ENCODE measurements at regions not wholly inside any gene's neighbourhood (a gene's known extent, or its start where the extent isn't known, plus 50 kb on each side); places are given as distances from the start of the nearest gene placed in this dataset.
"Not testable (repeated sequence)": the region's sequence is repeated elsewhere in the genome, so short reads cannot be mapped to it uniquely, and the experiment has no call there.

DNA sequence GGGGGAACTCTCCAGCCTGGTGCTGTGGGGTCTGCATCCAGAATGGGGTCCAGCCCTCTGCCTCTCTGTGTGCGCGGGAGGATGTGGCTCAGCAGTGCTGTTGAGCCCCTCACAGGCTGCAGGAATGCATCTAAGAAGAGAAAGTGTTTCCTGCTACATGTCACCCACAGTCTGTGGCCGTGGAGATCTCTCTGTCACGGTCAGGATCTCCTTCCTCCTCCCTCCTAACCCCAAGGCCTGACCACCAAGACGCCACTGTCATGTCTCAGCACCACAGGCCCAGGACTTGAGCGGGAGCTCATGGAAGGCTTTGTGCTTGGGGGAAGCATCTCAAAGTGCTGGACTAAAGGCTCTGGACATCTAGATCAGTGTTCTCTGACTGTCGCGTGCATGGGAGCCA, 90.1 kb downstream of the SREK1 start:
- no peak for DNase-seq

- DNase-seq = no peak
Measured at GRCh38 chr5:66238435-66238834, 94.3 kb downstream of the SREK1 start.

DNA sequence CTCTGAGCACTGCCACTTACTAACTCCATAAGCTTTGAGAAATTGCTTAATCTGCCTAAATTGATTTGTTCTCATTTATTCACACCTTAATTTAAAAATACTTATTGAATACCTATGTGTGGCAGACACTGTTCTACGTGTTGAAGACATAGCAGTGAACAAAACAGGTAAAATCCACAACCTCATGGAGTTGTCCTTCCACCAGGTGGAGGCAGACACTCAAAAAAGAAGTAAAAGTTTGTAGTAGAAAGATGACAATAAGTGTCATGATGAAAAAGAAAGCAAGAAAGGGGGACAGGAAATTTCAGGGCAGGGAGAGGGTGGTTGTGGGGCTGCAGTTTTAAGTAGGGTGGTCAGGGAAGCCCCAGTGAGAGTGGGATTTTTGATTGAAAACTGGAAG, 94.9 kb downstream of the SREK1 start:
- DNase-seq = no peak

GRCh38 chr5:66241136-66241825, 97.2 kb downstream of the SREK1 start:
- DNase-seq = no peak

DNA sequence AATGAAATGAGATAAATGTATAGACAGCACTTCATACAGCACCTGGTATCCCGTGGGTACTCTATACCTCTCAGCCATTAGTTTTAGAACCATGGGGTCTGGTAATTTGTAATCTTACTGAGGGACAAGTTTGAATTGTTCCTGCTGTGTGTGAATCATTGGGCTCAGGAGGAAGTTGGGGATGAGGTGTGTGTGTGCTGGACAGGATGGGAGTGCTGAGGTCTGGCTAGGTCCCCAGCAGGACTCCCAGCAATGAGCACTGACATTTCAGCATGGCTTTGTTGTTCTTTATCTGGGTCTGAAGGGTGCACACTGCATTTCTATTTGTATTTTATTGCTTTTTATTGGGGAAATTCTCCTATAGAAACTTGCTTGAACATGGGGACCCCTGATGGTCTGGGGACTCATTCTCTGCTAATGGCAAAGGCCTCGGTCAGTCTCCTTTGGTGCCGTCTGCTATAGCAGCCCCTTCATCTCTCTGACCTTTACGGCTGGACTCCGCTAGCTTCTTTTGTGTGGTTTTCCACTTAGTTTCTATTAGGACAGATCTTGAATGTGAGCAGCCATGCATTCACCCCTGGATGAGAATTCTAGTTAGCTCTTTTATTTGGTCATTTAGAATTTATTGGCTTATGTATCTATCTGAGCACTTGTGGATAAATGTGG, 98.1 kb downstream of the SREK1 start:
- no peak for DNase-seq

DNA sequence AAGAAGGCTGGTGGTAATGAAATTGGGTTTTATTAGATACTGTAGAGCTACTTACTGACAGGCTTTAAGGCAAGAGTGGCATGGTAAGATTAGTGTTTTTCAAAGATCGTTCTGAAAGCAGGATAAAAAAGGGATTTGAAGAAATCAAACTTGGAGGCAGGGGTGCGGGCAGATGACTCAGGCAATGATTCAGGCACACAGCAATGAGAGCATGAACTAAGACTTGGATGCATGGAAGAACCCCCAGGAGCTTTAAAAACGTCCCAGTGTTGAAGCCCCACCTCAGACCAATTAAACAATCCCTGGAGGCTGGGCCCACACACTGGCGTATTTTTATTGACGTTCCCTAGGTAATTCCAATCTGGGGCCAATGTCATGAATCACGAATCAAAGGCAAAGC, 102.5 kb downstream of the SREK1 start:
- DNase-seq = no peak

- DNase-seq = no peak
Measured at GRCh38 chr5:66247176-66247960, 103.3 kb downstream of the SREK1 start.

DNA sequence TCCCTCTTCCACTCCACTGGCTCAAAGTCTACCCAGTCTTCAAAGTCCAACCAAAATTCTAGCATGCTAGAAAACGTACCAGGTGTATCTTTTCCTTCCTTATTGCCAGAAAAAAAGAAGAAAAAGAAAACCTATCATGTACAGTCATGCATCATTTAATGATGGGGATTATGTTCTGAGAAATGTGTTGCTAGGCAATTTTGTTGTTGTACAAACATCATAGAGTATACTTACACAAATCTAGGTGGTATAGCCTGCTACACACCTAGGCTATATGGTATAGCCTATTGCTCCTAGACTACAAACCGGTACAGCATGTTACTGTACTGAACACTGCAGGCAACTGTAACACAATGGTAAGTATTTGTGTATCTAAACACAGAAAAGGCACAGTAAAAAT, 104.8 kb downstream of the SREK1 start:
- DNase-seq = no peak

GRCh38 chr5:66249920-66250319, 105.8 kb downstream of the SREK1 start:
- DNase-seq = no peak

DNA sequence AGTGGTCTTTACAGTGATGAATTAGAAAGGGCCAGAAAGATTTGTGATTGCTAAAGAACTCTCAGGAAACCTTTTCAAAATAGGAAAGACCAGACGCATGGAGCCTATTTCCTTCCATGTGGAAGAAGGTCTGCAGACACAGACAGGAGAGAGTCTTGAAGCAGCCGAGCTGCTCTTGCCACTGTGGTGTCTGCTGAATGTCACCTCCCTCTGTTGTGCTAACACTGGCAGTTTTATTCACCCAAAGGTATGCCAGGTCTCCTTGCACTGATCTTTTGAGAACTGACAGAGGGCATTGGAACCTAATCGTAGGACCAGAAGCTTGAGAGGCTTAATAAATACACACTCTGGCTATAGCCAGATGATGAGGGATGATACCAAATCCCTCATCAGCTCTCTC, 108.7 kb downstream of the SREK1 start:
- DNase-seq = no peak

GRCh38 chr5:66255714-66256113, 111.6 kb downstream of the SREK1 start:
- no peak for DNase-seq

DNA sequence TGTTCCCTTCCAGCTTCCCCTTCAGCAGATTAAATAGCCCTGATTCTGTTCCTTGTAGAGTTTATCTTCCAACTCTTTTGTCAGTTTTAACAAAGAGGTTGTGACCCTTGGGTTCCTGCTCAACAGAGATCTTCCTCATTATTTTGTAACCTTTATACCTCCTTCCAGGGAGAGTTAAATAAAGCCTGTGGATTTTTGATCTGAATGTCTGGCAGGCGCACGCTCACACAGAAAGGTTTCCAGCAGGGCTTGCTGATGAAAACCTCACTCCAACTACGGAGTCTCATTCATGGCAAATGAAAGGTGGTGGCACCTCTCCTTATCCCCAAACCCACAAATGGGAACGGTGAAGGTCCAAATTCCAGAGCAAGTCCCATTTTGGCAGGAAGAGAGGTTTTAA, 129.0 kb downstream of the SREK1 start:
- no peak for DNase-seq

GRCh38 chr5:66276986-66277385, 132.9 kb downstream of the SREK1 start:
- DNase-seq = no peak

DNA sequence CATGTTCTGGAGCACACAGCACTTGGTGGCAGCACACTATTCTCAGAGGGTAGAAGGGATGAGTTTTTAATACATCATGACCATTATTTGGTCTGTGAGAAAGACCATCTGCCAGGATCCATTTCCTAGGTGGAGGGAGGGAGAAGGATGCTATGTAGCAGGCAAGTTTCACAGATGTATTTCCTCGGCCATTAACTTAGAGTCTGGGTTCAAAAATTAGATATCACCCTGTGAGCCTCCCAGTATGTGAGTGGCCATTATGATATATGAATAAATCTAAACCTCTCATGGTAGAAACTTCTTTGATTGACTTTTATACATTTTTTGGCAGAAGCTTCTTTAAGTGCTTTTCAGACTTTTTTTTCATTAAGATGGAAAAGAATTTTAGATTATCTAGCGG, 133.9 kb downstream of the SREK1 start:
- no peak for DNase-seq

DNA sequence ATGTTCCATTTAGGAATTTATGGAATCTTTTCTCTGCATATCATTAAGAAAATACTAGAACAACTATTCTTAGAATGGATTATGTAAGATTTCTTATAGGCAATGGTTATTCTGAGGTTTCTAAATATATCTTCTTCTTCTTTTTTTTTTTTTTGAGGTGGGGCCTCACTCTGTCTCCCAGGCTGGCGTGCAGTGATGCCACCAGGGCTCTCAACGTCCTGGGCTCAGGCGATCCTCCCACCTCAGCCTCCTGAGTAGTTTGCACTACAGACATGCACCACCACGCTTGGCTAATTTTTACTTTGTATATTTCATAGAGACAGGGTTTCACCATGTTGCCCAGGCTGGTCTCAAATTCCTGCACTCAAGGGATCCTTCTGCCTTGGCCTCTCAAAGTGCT, 137.2 kb downstream of the SREK1 start:
- DNase-seq = no peak

DNA sequence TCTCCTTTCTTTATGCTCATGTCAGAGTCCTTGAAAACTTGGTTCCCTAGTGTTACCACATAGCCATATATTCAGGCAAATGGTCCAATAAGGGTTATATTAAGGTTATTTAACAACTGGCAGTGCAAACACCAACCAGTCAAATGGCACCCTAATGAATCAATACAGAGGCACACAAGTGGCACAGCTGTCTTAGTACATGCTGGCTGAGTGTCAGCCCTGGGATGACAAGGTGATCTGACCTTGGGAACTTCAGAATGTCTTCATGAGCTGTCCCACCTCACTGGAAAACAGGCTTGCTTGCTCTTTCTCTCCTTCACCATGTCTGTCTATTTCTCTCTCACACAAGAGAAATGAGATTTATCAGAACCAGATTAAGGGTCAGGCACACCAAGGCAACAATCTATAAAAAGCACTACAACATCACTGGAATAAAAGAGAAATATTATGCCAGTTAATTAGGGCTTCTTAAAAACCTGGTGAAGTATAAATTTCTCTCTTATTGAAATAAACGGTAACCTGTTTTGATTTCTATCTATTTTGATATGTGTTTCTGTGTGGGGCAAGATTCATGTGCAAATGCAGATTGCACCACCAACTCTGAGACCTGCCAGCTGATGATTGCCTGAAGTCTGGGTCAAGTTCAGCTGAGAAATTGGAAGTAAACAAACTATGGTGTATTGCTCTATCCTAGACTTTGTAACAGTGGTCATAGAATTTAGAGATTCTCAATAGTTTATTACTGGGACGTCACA, 140.7 kb downstream of the SREK1 start:
- DNase-seq = no peak

DNA sequence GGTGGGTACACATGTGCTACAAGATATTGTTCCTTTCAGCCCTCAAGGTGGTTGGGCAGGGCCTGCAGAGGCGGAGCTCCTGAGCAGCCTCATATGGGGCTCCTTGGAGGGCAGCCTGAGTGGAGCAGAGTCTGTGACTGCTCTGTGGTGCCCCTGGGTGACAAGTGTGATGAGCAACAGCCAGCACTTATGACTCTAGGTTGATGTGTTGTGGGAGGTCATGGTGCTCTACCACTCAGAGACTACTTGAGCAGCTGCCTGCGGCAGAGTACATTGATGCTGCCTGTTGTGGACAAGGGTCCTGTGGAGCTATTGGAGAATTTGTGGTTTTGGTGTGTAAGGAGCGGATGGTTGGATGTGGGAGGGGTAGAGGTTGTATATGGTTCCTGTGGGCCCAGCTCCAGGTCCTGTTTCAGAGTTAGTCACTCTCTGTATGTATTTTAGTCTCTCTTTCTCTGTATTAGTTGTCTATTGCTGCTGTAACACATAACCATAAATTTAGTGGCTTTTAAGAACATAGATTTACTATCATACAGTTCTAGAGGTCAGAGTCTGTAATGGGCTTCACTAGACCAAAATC, 141.3 kb downstream of the SREK1 start:
- no peak for DNase-seq

DNA sequence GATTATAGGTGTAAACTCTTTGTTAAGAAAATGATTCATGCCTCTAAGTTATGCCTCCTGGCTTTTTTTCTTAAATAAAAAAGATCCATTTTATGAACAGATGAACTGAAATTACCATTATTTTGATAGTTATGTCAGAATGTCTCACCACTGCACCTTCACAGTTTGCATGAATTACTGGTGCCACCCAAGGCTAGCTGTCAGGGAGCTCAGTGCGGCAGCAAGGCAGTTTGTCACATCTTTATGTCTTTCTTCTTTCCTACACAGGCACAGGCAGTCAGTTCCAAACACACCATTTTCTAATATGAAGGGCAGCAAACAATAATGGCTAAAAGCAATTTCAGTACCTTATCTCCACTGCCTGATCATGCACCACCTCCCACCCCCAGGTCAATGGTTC, 147.7 kb downstream of the SREK1 start:
- DNase-seq = no peak

GRCh38 chr5:66293851-66294250, 149.8 kb downstream of the SREK1 start:
- DNase-seq = not testable (repeated sequence)

GRCh38 chr5:66299463-66299862, 155.4 kb downstream of the SREK1 start:
- no peak for DNase-seq

- DNase-seq = no peak
Measured at GRCh38 chr5:66302344-66302743, 158.2 kb downstream of the SREK1 start.

DNA sequence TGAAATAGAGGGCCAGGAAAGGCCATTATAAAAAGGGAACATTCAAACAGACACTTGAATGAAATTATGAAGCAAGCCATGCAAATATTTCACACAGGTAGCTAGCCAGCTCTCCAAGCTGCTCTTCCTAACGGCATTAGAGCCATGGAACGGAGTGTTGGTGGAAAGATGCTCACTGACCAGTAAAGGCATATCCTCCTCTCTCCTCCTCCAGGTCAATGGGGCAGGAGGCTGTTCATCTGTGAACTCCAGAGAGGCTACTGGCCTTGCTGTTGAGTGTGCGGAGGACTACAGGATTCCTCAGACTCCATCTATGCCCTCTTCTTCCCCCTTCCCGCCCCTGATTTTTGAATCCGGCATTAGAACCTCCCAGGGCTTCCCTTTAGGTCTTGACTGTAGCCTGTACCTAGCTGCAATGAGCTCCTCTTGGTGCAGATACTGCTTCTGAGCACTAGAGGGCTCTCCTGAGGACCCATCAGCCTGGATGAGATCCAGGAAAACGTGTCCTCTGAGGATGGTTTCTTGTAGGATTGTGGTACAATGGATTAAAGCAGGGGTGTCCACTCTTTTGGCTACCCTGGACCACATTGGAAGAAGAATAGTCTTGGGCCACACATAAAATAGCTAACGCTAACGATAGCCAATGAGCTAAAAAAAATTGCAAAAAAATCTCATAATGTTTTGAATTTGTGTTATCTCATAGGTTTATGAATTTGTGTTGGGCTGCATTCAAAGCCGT, 162.2 kb downstream of the SREK1 start:
- no peak for DNase-seq
